ENCODE measurements at regions not wholly inside any gene's neighbourhood (a gene's known extent, or its start where the extent isn't known, plus 50 kb on each side); places are given as distances from the start of the nearest gene placed in this dataset.

GRCh38 chr12:131442337-131442918, 268.5 kb upstream of the SFSWAP start:
- Histone ChIP-seq H3K36me3 (no peaks in the 10 kb centered on the region), H3K4me3 (no peak overlapping the region), H3K4me1 (no peaks in the 10 kb centered on the region), H3K27me3 (no peaks in the 10 kb centered on the region), H3K27ac (no peak overlapping the region), H3K9me3 (no peaks in the 10 kb centered on the region)
- in situ Hi-C loops (cut with MboI; ENCODE audit: low sequenced_read_pairs in 4 of 4) (no loop called here), intact Hi-C loops (cut with DNase I; ENCODE audit: low total_unique reads) (no loop called here)
- no peak for TF ChIP-seq POLR2A (IDR thresholded peaks at IDR 0.05)
- ATAC-seq (no peak), DNase-seq (no peak)

GRCh38 chr12:131443019-131444000, 267.6 kb upstream of the SFSWAP start:
- no peaks in the 10 kb centered on the region for H3K27me3 ChIP-seq
- no peak for DNase-seq
- TF ChIP-seq POLR2A (IDR thresholded peaks at IDR 0.05) (no peak), CTCF (IDR thresholded peaks at IDR 0.05 in 4 of 5, conservative IDR thresholded peaks at IDR 0.05 in 1 of 5) (no peak)
- intact Hi-C loops (cut with DNase I; ENCODE audit: low total_unique reads) (no loop called here), in situ Hi-C loops (cut with MboI; ENCODE audit: low sequenced_read_pairs in 4 of 4) (no loop called here)
- H3K27ac ChIP-seq: no peak overlapping the region
- H3K4me3 ChIP-seq: no peak overlapping the region
- no peaks in the 10 kb centered on the region for H3K9me3 ChIP-seq
- H3K4me1 ChIP-seq: no peaks in the 10 kb centered on the region
- H3K36me3 ChIP-seq: no peaks in the 10 kb centered on the region
- no peak for ATAC-seq

GRCh38 chr12:131444220-131445164, 266.4 kb upstream of the SFSWAP start:
- in situ Hi-C loops (cut with MboI; ENCODE audit: low sequenced_read_pairs in 4 of 4) (no loop called here), intact Hi-C loops (cut with DNase I; ENCODE audit: low total_unique reads) (no loop called here)
- no peak for TF ChIP-seq POLR2A (IDR thresholded peaks at IDR 0.05)
- no peak for TF ChIP-seq CTCF (IDR thresholded peaks at IDR 0.05 in 4 of 5, conservative IDR thresholded peaks at IDR 0.05 in 1 of 5)
- Histone ChIP-seq H3K27ac (no peak overlapping the region), H3K27me3 (no peaks in the 10 kb centered on the region), H3K9me3 (no peaks in the 10 kb centered on the region), H3K36me3 (no peaks in the 10 kb centered on the region), H3K4me3 (no peak overlapping the region), H3K4me1 (no peaks in the 10 kb centered on the region)
- no peak for ATAC-seq
- DNase-seq: no peak

GRCh38 chr12:131445184-131445774, 265.6 kb upstream of the SFSWAP start:
- no peak for TF ChIP-seq CTCF (IDR thresholded peaks at IDR 0.05 in 4 of 5, conservative IDR thresholded peaks at IDR 0.05 in 1 of 5)
- TF ChIP-seq POLR2A (IDR thresholded peaks at IDR 0.05): no peak
- no peak for ATAC-seq
- Histone ChIP-seq H3K4me3 (no peak overlapping the region), H3K4me1 (no peaks in the 10 kb centered on the region), H3K9me3 (no peaks in the 10 kb centered on the region), H3K27me3 (no peaks in the 10 kb centered on the region), H3K27ac (no peak overlapping the region), H3K36me3 (no peaks in the 10 kb centered on the region)
- intact Hi-C loops (cut with DNase I; ENCODE audit: low total_unique reads) (no loop called here), in situ Hi-C loops (cut with MboI; ENCODE audit: low sequenced_read_pairs in 4 of 4) (no loop called here)
- DNase-seq: no peak

All from gastrocnemius medialis (tissue), 4 donors.